BJ (cell line): ENCODE measurements at regions not wholly inside any gene's neighbourhood (a gene's known extent, or its start where the extent isn't known, plus 50 kb on each side); places are given as distances from the start of the nearest gene placed in this dataset.

Source experiments
- CTCF ChIA-PET: fragments of 350-600 bp; formaldehyde crosslinking; extraction: SDS; loops from one replicate; lab custom pipeline; 2021; ENCODE audit warnings: antibody characterized with exemption, inconsistent platforms; lab: Yijun Ruan, JAX
- POLR2A ChIA-PET: fragments of 300-600 bp; sonication (Branson Sonifier 250); formaldehyde crosslinking; extraction: SDS; loops from one replicate; lab custom pipeline; 2021; ENCODE audit warnings: antibody characterized with exemption; lab: Charles Lee
- DNase-seq: peaks from one replicate; pipeline ENCODE4 v3.0.0-alpha.2; 2011; ENCODE audit warnings: low read depth
- H3K27me3 ChIP-seq: 2 replicates; pipeline ENCODE4 v1.6.0; 2011; ENCODE audit warnings: low read length; ENCODE audit not compliant: control insufficient read depth, insufficient read depth
- H3K36me3 ChIP-seq: 2 replicates; pipeline ENCODE4 v1.5.1; 2011; ENCODE audit warnings: low read length; ENCODE audit not compliant: control insufficient read depth, insufficient read depth
- H3K4me3 ChIP-seq: 2 replicates; pipeline ENCODE4 v1.5.1; 2011; ENCODE audit warnings: low read depth, mild to moderate bottlenecking, control low read depth, low read length
- CTCF ChIP-seq: IDR thresholded peaks from 2 replicates; pipeline ENCODE4 v1.5.1; 2011; ENCODE audit warnings: low read depth, mild to moderate bottlenecking, control low read depth, inconsistent platforms, low read length, moderate library complexity; ENCODE audit not compliant: insufficient read depth

GRCh38 chr4:10816571-10816970 lies 132.0 kb upstream of the CLNK start:
- no peaks in the 10 kb centered on the region for H3K36me3 ChIP-seq
- POLR2A ChIA-PET: no interaction called here
- no peaks in the 10 kb centered on the region for H3K27me3 ChIP-seq
- no peak for DNase-seq
- TF ChIP-seq CTCF: no peak
- no peak overlapping the region for H3K4me3 ChIP-seq
- CTCF ChIA-PET: no interaction called here

- Histone ChIP-seq H3K36me3 (no peaks in the 10 kb centered on the region), H3K27me3 (no peaks in the 10 kb centered on the region), H3K4me3 (no peak overlapping the region)
- ChIA-PET POLR2A (no interaction called here), CTCF (no interaction called here)
- TF ChIP-seq CTCF: no peak
- no peak for DNase-seq
Measured at GRCh38 chr4:10811991-10812390, 127.4 kb upstream of the CLNK start.

- Histone ChIP-seq H3K36me3 (no peaks in the 10 kb centered on the region), H3K27me3 (no peaks in the 10 kb centered on the region), H3K4me3 (no peak overlapping the region)
- POLR2A ChIA-PET: no interaction called here
- no peak for TF ChIP-seq CTCF
- DNase-seq: no peak
- CTCF ChIA-PET: no interaction called here
Measured at GRCh38 chr4:10810411-10810810, 125.8 kb upstream of the CLNK start.

GRCh38 chr4:10809905-10810304 lies 125.3 kb upstream of the CLNK start:
- POLR2A ChIA-PET: no interaction called here
- TF ChIP-seq CTCF: no peak
- Histone ChIP-seq H3K27me3 (no peaks in the 10 kb centered on the region), H3K4me3 (no peak overlapping the region), H3K36me3 (no peaks in the 10 kb centered on the region)
- CTCF ChIA-PET: no interaction called here
- no peak for DNase-seq

- no peak for DNase-seq
- POLR2A ChIA-PET: no interaction called here
- CTCF ChIA-PET: interaction anchor here (0.7 to 1.0 kb wide), 2 partner anchors 358 to 1160 kb away, joined by 3 read pairs; no protein-coding TSS in a partner anchor
- Histone ChIP-seq H3K27me3 (no peaks in the 10 kb centered on the region), H3K36me3 (no peaks in the 10 kb centered on the region), H3K4me3 (no peak overlapping the region)
- TF ChIP-seq CTCF: no peak
Measured at GRCh38 chr4:10808591-10808990, 124.0 kb upstream of the CLNK start.
